GM18508 (cell line): ENCODE measurements at regions not wholly inside any gene's neighbourhood (a gene's known extent, or its start where the extent isn't known, plus 50 kb on each side); places are given as distances from the start of the nearest gene placed in this dataset.
"Not testable (repeated sequence)": the region's sequence is repeated elsewhere in the genome, so short reads cannot be mapped to it uniquely, and the experiment has no call there.

ENCODE experiments used
- ATAC-seq: cut with Tn5 transposase; IDR thresholded peaks from one replicate; pipeline ENCODE4 v1.9.1; 2021; ENCODE audit warnings: moderate number of reproducible peaks; ENCODE audit not compliant: insufficient read depth, unreplicated experiment

- no peak for ATAC-seq
These were observed 259.1 kb upstream of the CDH12 start for GRCh38 chr5:23112237-23112636.

- no peak for ATAC-seq
These were observed 251.9 kb upstream of the CDH12 start for GRCh38 chr5:23105021-23105420.

GRCh38 chr5:23103566-23103965 lies 250.4 kb upstream of the CDH12 start:
- ATAC-seq: no peak

- not testable (repeated sequence) for ATAC-seq
These were observed 242.3 kb upstream of the CDH12 start for GRCh38 chr5:23095418-23095817.

GRCh38 chr5:23089286-23089685 lies 236.1 kb upstream of the CDH12 start:
- no peak for ATAC-seq

- ATAC-seq: peak; percentile 99
These were observed 231.7 kb upstream of the CDH12 start for GRCh38 chr5:23084815-23085214.

GRCh38 chr5:23072179-23072578 lies 219.0 kb upstream of the CDH12 start:
- ATAC-seq: peak; percentile 72

GRCh38 chr5:23071682-23072081 lies 218.5 kb upstream of the CDH12 start:
- ATAC-seq: peak; percentile 63

- no peak for ATAC-seq
These were observed 211.6 kb upstream of the CDH12 start for GRCh38 chr5:23064710-23065109.

GRCh38 chr5:23053846-23054245 lies 200.7 kb upstream of the CDH12 start:
- no peak for ATAC-seq

- no peak for ATAC-seq
These were observed 189.1 kb upstream of the CDH12 start for GRCh38 chr5:23042226-23042625.

GRCh38 chr5:23035555-23036090 lies 182.5 kb upstream of the CDH12 start:
- ATAC-seq: no peak

GRCh38 chr5:23033864-23034263 lies 180.7 kb upstream of the CDH12 start:
- no peak for ATAC-seq

GRCh38 chr5:23029290-23029689 lies 176.1 kb upstream of the CDH12 start:
- ATAC-seq: no peak

GRCh38 chr5:23028445-23029021 lies 175.4 kb upstream of the CDH12 start:
- no peak for ATAC-seq

GRCh38 chr5:23027830-23028229 lies 174.7 kb upstream of the CDH12 start:
- ATAC-seq: no peak

GRCh38 chr5:23027331-23027730 lies 174.2 kb upstream of the CDH12 start:
- no peak for ATAC-seq

GRCh38 chr5:23026252-23027170 lies 173.4 kb upstream of the CDH12 start:
- ATAC-seq: no peak

GRCh38 chr5:23025629-23026233 lies 172.6 kb upstream of the CDH12 start:
- ATAC-seq: no peak

GRCh38 chr5:23024470-23024869 lies 171.3 kb upstream of the CDH12 start:
- ATAC-seq: no peak

- ATAC-seq: no peak
These were observed 161.7 kb upstream of the CDH12 start for GRCh38 chr5:23014825-23015224.
